Panc1 (cell line): ENCODE measurements at regions not wholly inside any gene's neighbourhood (a gene's known extent, or its start where the extent isn't known, plus 50 kb on each side); places are given as distances from the start of the nearest gene placed in this dataset.

Experiments used
- POLR2AphosphoS5 ChIP-seq: IDR thresholded peaks from 2 replicates; pipeline ENCODE4 v1.6.1; 2012; ENCODE audit warnings: mild to moderate bottlenecking, low read depth, low read length, moderate library complexity
- TF ChIP-seq, protein P1 (sequence below): fragments of 450-650 bp; IDR thresholded peaks from 2 replicates; pipeline ENCODE4 v1.5.1; 2017; ENCODE audit warnings: mild to moderate bottlenecking

DNA sequence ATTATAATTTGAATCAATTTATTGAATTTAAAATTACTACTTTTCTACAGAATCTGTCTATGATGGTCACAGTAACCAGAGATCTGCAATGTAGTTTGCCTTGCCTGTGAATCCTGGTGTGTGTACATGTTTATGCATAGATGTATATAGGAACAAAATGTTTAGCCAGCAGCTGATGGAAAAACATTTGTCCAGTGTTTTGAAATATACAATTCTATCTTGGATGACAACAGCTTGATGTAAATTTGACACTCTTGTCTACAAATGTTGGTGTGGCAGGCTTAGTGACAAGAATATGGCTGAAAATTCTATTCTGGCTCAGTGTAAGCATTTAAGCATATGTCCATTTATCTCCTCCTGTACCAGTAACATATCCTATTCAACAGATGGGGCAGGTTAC, 229.4 kb downstream of the RCHY1 start:
- TF ChIP-seq, protein P1, sequence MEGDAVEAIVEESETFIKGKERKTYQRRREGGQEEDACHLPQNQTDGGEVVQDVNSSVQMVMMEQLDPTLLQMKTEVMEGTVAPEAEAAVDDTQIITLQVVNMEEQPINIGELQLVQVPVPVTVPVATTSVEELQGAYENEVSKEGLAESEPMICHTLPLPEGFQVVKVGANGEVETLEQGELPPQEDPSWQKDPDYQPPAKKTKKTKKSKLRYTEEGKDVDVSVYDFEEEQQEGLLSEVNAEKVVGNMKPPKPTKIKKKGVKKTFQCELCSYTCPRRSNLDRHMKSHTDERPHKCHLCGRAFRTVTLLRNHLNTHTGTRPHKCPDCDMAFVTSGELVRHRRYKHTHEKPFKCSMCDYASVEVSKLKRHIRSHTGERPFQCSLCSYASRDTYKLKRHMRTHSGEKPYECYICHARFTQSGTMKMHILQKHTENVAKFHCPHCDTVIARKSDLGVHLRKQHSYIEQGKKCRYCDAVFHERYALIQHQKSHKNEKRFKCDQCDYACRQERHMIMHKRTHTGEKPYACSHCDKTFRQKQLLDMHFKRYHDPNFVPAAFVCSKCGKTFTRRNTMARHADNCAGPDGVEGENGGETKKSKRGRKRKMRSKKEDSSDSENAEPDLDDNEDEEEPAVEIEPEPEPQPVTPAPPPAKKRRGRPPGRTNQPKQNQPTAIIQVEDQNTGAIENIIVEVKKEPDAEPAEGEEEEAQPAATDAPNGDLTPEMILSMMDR = no peak
- TF ChIP-seq POLR2AphosphoS5 = no peak
